PC-3 (cell line): ENCODE measurements at regions not wholly inside any gene's neighbourhood (a gene's known extent, or its start where the extent isn't known, plus 50 kb on each side); places are given as distances from the start of the nearest gene placed in this dataset.

Experiments
- ATAC-seq: fragments of 200-7000 bp; cut with Tn5 transposase; 2 replicates; pipeline ENCODE4 v1.9.1; 2020; ENCODE audit warnings: mild to moderate bottlenecking, moderate library complexity
- BruUV-seq: library from RNA; stranded (reverse); fragments of 400-500 nt; replicated peaks from 2 replicates; lab custom pipeline; 2021; lab: Mats Ljungman, UMichigan
- CTCF ChIA-PET: fragments of 300-600 bp; sonication (Branson Sonifier 250); formaldehyde crosslinking; loops from one replicate; lab custom pipeline; 2022; ENCODE audit warnings: antibody characterized with exemption; lab: Charles Lee
- POLR2A ChIA-PET: fragments of 300-600 bp; sonication (Branson Sonifier 250); formaldehyde crosslinking; loops from one replicate; lab custom pipeline; 2022; ENCODE audit warnings: antibody characterized with exemption; ENCODE audit not compliant: unreplicated experiment; lab: Charles Lee
- DNase-seq: peaks from one replicate; pipeline ENCODE4 v3.0.0-alpha.2; 2015
- H2AFZ ChIP-seq: fragments of 300-600 bp; sonication (generic); 2 replicates; pipeline ENCODE4 v1.6.0; 2016; ENCODE audit warnings: antibody characterized with exemption, low read length
- H3F3A ChIP-seq: fragments of 300-600 bp; sonication (generic); one replicate; pipeline ENCODE4 v1.6.0; 2017; ENCODE audit warnings: antibody characterized with exemption, low read length, control low read depth, mild to moderate bottlenecking; ENCODE audit not compliant: unreplicated experiment
- H3K27ac ChIP-seq: fragments of 300-600 bp; sonication (generic); 2 replicates; pipeline ENCODE4 v1.5.1; 2016; ENCODE audit warnings: mild to moderate bottlenecking, low read length
- H3K27me3 ChIP-seq: fragments of 300-600 bp; sonication (generic); 2 replicates; pipeline ENCODE4 v1.6.1; 2016; ENCODE audit warnings: low read length, mixed read lengths
- H3K36me3 ChIP-seq: fragments of 300-600 bp; sonication (generic); 2 replicates; pipeline ENCODE4 v1.6.1; 2016; ENCODE audit warnings: low read depth, mixed run types, low read length, mixed read lengths
- H3K4me1 ChIP-seq: fragments of 300-600 bp; sonication (generic); 2 replicates; pipeline ENCODE4 v1.5.1; 2016; ENCODE audit warnings: low read length; ENCODE audit not compliant: insufficient read depth
- H3K4me2 ChIP-seq: fragments of 300-600 bp; sonication (generic); 2 replicates; pipeline ENCODE4 v1.6.0; 2016; ENCODE audit warnings: low read length
- H3K4me3 ChIP-seq: fragments of 300-600 bp; sonication (generic); 2 replicates; pipeline ENCODE4 v1.5.1; 2016; ENCODE audit warnings: mild to moderate bottlenecking, low read length, mixed read lengths
- H3K79me2 ChIP-seq: fragments of 300-600 bp; sonication (generic); 2 replicates; pipeline ENCODE4 v1.6.1; 2017; ENCODE audit warnings: low read length, mixed read lengths
- H3K9ac ChIP-seq: fragments of 300-600 bp; sonication (generic); 2 replicates; pipeline ENCODE4 v1.6.0; 2016; ENCODE audit warnings: mild to moderate bottlenecking, low read length
- H3K9me2 ChIP-seq: fragments of 300-600 bp; sonication (generic); replicated peaks from 2 replicates; pipeline ENCODE4 v1.6.1; 2016; ENCODE audit warnings: mixed run types, low read length, mixed read lengths
- H3K9me3 ChIP-seq: fragments of 300-600 bp; sonication (generic); 2 replicates; pipeline ENCODE4 v1.6.1; 2016; ENCODE audit warnings: low read length, mixed read lengths
- H4K20me1 ChIP-seq: fragments of 300-600 bp; sonication (generic); 2 replicates; pipeline ENCODE4 v1.6.1; 2016; ENCODE audit warnings: low read length, mixed read lengths
- CTCF ChIP-seq: fragments of 300-600 bp; sonication (generic); conservative IDR thresholded peaks from 2 replicates; pipeline ENCODE4 v1.5.1; 2017; ENCODE audit warnings: antibody characterized with exemption, low read depth, mild to moderate bottlenecking, low read length
- EZH2 ChIP-seq: fragments of 300-600 bp; sonication (generic); IDR thresholded peaks from one replicate; pipeline ENCODE4 v1.6.1; 2017; ENCODE audit warnings: antibody characterized with exemption, mild to moderate bottlenecking, low read length; ENCODE audit not compliant: unreplicated experiment
- EZH2phosphoT487 ChIP-seq: fragments of 300-600 bp; sonication (generic); IDR thresholded peaks from 2 replicates; pipeline ENCODE4 v1.6.1; 2018; ENCODE audit warnings: mild to moderate bottlenecking, antibody characterized with exemption, low read length, borderline replicate concordance
- intact Hi-C: fragments of 100-400 bp; cut with micrococcal nuclease; formaldehyde crosslinking; loops from 2 replicates; pipeline ENCODE4 v1.9.0; 2023

- H3K27me3 ChIP-seq, result no peaks in the 10 kb centered on the region
- no peaks in the 10 kb centered on the region for H3K79me2 ChIP-seq
- H3F3A ChIP-seq, result no peaks in the 10 kb centered on the region
- ATAC-seq (no peak), DNase-seq (no peak)
- no peak overlapping the region for H3K4me2 ChIP-seq
- no peak overlapping the region for H3K9ac ChIP-seq
- H3K4me3 ChIP-seq, result no peak overlapping the region
- ChIA-PET CTCF (no interaction called here), POLR2A (no interaction called here)
- peaks cover 2% of the 10 kb centered on the region; the same call in 1 of the 2 replicates for H3K9me3 ChIP-seq
- H3K9me2 ChIP-seq, result no peaks in the 10 kb centered on the region
- no peak overlapping the region for H2AFZ ChIP-seq
- no peak overlapping the region for H3K27ac ChIP-seq
- TF ChIP-seq EZH2 (no peak), EZH2phosphoT487 (no peak), CTCF (no peak)
- H4K20me1 ChIP-seq, result no peaks in the 10 kb centered on the region
- intact Hi-C loops, result no loop called here
- BruUV-seq, result no TSS peak
- H3K4me1 ChIP-seq, result no peaks in the 10 kb centered on the region
- H3K36me3 ChIP-seq, result no peaks in the 10 kb centered on the region
These were observed 211.0 kb downstream of the AKAIN1 start for GRCh38 chr18:4986066-4986465.

- Histone ChIP-seq H3K27me3 (no peaks in the 10 kb centered on the region), H4K20me1 (no peaks in the 10 kb centered on the region), H3K9me3 (0 out of 2 replicates have a peak, but pooled peaks cover 33% of the 10 kb centered on the region), H3K27ac (no peak overlapping the region), H3K4me3 (no peak overlapping the region), H2AFZ (no peak overlapping the region), H3K4me1 (no peaks in the 10 kb centered on the region), H3F3A (no peaks in the 10 kb centered on the region), H3K4me2 (no peak overlapping the region), H3K79me2 (no peaks in the 10 kb centered on the region), H3K9ac (no peak overlapping the region), H3K36me3 (no peaks in the 10 kb centered on the region), H3K9me2 (no peaks in the 10 kb centered on the region)
- CTCF ChIA-PET, result no interaction called here
- intact Hi-C loops, result no loop called here
- BruUV-seq, result no TSS peak
- no peak for ATAC-seq
- TF ChIP-seq EZH2phosphoT487 (no peak), EZH2 (no peak), CTCF (no peak)
- POLR2A ChIA-PET, result no interaction called here
- no peak for DNase-seq
These were observed 235.7 kb downstream of the AKAIN1 start for GRCh38 chr18:4961121-4961909.

GRCh38 chr18:4960578-4960977, 236.5 kb downstream of the AKAIN1 start:
- intact Hi-C loops, result no loop called here
- H3K9me3 ChIP-seq, result 0 out of 2 replicates have a peak, but pooled peaks cover 31% of the 10 kb centered on the region
- H3K79me2 ChIP-seq, result no peaks in the 10 kb centered on the region
- H2AFZ ChIP-seq, result no peak overlapping the region
- ChIA-PET CTCF (no interaction called here), POLR2A (no interaction called here)
- ATAC-seq, result no peak
- no peaks in the 10 kb centered on the region for H3K9me2 ChIP-seq
- no TSS peak for BruUV-seq
- no peaks in the 10 kb centered on the region for H3F3A ChIP-seq
- no peaks in the 10 kb centered on the region for H4K20me1 ChIP-seq
- TF ChIP-seq CTCF (no peak), EZH2 (no peak), EZH2phosphoT487 (no peak)
- no peak overlapping the region for H3K4me2 ChIP-seq
- no peak for DNase-seq
- no peak overlapping the region for H3K9ac ChIP-seq
- H3K27me3 ChIP-seq, result no peaks in the 10 kb centered on the region
- no peak overlapping the region for H3K27ac ChIP-seq
- no peaks in the 10 kb centered on the region for H3K36me3 ChIP-seq
- H3K4me1 ChIP-seq, result no peaks in the 10 kb centered on the region
- no peak overlapping the region for H3K4me3 ChIP-seq
